H1 (cell line): ENCODE measurements at regions not wholly inside any gene's neighbourhood (a gene's known extent, or its start where the extent isn't known, plus 50 kb on each side); places are given as distances from the start of the nearest gene placed in this dataset.

ENCODE experiments used
- CBX5 ChIP-seq: fragments of 300-800, 300-1000 bp; sonication (generic); IDR thresholded peaks from 2 replicates; pipeline ENCODE4 v1.7.1; 2016; ENCODE audit warnings: antibody characterized with exemption, low read length, low read depth
- CTBP2 ChIP-seq: IDR thresholded peaks from 2 replicates; pipeline ENCODE4 v1.7.0; 2011; ENCODE audit warnings: borderline replicate concordance, mild to moderate bottlenecking, moderate library complexity, mixed read lengths, low read length; ENCODE audit not compliant: insufficient read depth, insufficient read length
- EP300 ChIP-seq, 2 experiments: IDR thresholded peaks; 1 replicate in 1 of 2; 2 replicates in 1 of 2; pipeline ENCODE4 v1.6.1; 2011 to 2012; ENCODE audit warnings: low read depth in 2 of 2, low read length in 2 of 2, mild to moderate bottlenecking in 2 of 2, borderline replicate concordance in 1 of 2, inconsistent platforms in 1 of 2, moderate library complexity in 1 of 2
- FOSL1 ChIP-seq: IDR thresholded peaks from 2 replicates; pipeline ENCODE4 v1.6.1; 2011; ENCODE audit warnings: mild to moderate bottlenecking, low read depth, low read length, moderate library complexity; ENCODE audit not compliant: insufficient read depth
- MAX ChIP-seq: IDR thresholded peaks from 2 replicates; pipeline ENCODE4 v1.6.1; 2012; ENCODE audit warnings: inconsistent platforms
- RBBP5 ChIP-seq: IDR thresholded peaks from 2 replicates; pipeline ENCODE4 v1.7.1; 2012; ENCODE audit warnings: low read depth, mild to moderate bottlenecking, inconsistent platforms, low read length, moderate library complexity, borderline replicate concordance
- RNF2 ChIP-seq: fragments of 200-900, 300-1000 bp; sonication (generic); IDR thresholded peaks from 2 replicates; pipeline ENCODE4 v1.7.1; 2016; ENCODE audit warnings: borderline replicate concordance, low read depth, mild to moderate bottlenecking, antibody characterized with exemption, low read length; ENCODE audit not compliant: poor library complexity, severe bottlenecking; ENCODE audit errors: missing control alignments
- RXRA ChIP-seq: IDR thresholded peaks from 2 replicates; pipeline ENCODE4 v1.6.1; 2011; ENCODE audit warnings: low read depth, mild to moderate bottlenecking, low read length, moderate library complexity; ENCODE audit not compliant: insufficient read depth
- TAF7 ChIP-seq: optimal IDR thresholded peaks from 2 replicates; pipeline ENCODE3; 2011; ENCODE audit warnings: low read depth, mild to moderate bottlenecking, inconsistent platforms, low read length, moderate library complexity, borderline replicate concordance
- TF ChIP-seq, protein P1 (sequence below): fragments of 300-600 bp; sonication (generic); IDR thresholded peaks from 2 replicates; pipeline ENCODE4 v1.7.1; 2012; ENCODE audit warnings: low read length, moderate library complexity, mild to moderate bottlenecking, inconsistent platforms; ENCODE audit not compliant: insufficient replicate concordance

GRCh38 chr9:22535780-22536179, 89.2 kb downstream of the DMRTA1 start (continued):
- TF ChIP-seq, protein P1, sequence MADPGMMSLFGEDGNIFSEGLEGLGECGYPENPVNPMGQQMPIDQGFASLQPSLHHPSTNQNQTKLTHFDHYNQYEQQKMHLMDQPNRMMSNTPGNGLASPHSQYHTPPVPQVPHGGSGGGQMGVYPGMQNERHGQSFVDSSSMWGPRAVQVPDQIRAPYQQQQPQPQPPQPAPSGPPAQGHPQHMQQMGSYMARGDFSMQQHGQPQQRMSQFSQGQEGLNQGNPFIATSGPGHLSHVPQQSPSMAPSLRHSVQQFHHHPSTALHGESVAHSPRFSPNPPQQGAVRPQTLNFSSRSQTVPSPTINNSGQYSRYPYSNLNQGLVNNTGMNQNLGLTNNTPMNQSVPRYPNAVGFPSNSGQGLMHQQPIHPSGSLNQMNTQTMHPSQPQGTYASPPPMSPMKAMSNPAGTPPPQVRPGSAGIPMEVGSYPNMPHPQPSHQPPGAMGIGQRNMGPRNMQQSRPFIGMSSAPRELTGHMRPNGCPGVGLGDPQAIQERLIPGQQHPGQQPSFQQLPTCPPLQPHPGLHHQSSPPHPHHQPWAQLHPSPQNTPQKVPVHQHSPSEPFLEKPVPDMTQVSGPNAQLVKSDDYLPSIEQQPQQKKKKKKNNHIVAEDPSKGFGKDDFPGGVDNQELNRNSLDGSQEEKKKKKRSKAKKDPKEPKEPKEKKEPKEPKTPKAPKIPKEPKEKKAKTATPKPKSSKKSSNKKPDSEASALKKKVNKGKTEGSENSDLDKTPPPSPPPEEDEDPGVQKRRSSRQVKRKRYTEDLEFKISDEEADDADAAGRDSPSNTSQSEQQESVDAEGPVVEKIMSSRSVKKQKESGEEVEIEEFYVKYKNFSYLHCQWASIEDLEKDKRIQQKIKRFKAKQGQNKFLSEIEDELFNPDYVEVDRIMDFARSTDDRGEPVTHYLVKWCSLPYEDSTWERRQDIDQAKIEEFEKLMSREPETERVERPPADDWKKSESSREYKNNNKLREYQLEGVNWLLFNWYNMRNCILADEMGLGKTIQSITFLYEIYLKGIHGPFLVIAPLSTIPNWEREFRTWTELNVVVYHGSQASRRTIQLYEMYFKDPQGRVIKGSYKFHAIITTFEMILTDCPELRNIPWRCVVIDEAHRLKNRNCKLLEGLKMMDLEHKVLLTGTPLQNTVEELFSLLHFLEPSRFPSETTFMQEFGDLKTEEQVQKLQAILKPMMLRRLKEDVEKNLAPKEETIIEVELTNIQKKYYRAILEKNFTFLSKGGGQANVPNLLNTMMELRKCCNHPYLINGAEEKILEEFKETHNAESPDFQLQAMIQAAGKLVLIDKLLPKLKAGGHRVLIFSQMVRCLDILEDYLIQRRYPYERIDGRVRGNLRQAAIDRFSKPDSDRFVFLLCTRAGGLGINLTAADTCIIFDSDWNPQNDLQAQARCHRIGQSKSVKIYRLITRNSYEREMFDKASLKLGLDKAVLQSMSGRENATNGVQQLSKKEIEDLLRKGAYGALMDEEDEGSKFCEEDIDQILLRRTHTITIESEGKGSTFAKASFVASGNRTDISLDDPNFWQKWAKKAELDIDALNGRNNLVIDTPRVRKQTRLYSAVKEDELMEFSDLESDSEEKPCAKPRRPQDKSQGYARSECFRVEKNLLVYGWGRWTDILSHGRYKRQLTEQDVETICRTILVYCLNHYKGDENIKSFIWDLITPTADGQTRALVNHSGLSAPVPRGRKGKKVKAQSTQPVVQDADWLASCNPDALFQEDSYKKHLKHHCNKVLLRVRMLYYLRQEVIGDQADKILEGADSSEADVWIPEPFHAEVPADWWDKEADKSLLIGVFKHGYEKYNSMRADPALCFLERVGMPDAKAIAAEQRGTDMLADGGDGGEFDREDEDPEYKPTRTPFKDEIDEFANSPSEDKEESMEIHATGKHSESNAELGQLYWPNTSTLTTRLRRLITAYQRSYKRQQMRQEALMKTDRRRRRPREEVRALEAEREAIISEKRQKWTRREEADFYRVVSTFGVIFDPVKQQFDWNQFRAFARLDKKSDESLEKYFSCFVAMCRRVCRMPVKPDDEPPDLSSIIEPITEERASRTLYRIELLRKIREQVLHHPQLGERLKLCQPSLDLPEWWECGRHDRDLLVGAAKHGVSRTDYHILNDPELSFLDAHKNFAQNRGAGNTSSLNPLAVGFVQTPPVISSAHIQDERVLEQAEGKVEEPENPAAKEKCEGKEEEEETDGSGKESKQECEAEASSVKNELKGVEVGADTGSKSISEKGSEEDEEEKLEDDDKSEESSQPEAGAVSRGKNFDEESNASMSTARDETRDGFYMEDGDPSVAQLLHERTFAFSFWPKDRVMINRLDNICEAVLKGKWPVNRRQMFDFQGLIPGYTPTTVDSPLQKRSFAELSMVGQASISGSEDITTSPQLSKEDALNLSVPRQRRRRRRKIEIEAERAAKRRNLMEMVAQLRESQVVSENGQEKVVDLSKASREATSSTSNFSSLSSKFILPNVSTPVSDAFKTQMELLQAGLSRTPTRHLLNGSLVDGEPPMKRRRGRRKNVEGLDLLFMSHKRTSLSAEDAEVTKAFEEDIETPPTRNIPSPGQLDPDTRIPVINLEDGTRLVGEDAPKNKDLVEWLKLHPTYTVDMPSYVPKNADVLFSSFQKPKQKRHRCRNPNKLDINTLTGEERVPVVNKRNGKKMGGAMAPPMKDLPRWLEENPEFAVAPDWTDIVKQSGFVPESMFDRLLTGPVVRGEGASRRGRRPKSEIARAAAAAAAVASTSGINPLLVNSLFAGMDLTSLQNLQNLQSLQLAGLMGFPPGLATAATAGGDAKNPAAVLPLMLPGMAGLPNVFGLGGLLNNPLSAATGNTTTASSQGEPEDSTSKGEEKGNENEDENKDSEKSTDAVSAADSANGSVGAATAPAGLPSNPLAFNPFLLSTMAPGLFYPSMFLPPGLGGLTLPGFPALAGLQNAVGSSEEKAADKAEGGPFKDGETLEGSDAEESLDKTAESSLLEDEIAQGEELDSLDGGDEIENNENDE: no peak
- TF ChIP-seq RXRA (no peak), CBX5 (no peak), MAX (no peak), RNF2 (no peak), FOSL1 (no peak), TAF7 (no peak), EP300 (IDR thresholded peaks at IDR 0.05; ENCODE audit: borderline replicate concordance in 1 of 2, low read depth in 2 of 2, low read length in 2 of 2) (no peak), CTBP2 (no peak), RBBP5 (no peak)
